ENCODE measurements at regions not wholly inside any gene's neighbourhood (a gene's known extent, or its start where the extent isn't known, plus 50 kb on each side); places are given as distances from the start of the nearest gene placed in this dataset.
A peak's percentile ranks its signal among the peaks of the same experiment; 100 is the strongest.
"Not testable (repeated sequence)": the region's sequence is repeated elsewhere in the genome, so short reads cannot be mapped to it uniquely, and the experiment has no call there.

DNA sequence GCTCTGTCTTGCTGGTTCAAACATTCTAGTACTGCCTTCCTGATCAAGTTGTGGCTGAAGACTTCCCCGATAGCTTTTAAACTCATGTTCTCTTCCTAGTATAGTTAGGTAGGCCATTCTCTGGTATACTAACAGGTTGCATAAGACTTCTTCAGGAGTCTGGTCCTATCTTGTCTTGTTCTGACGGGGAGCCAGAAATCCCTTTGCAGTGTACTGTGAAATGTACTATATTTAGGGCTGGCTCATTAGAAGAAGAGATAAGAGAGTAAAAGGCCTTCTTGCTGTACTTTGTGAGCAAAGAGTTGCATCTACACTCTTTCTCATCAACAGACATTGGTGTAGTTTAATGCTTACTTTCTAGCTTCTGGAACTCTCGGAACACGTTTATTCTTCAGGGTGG lies 331.9 kb downstream of the NUP35 start:
- DNase-seq (ENCODE audit: low read depth in 3 of 3, low spot score in 2 of 3), result no peak

DNA sequence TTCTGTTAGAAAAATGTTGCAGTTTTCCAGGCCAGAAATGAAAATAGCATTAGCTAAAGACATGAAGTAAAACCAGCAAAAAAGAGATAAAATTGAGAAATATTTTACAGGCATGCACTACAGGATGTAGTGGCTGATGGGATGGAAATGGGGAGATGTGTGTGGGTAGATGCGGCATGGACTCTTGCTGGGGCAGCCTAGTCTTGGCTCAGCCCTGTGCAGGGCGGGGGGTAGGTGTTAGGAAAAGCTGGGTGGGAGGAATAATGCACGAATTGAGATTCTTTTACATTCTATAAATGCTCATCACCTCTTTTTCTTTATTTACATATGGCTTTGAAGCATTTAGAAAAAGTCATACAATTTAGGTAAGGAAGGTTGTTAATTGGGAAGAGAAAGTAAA lies 334.2 kb downstream of the NUP35 start:
- DNase-seq (ENCODE audit: low read depth in 3 of 3, low spot score in 2 of 3), result no peak

GRCh38 chr2:183459466-183459865 lies 335.2 kb downstream of the NUP35 start:
- DNase-seq (ENCODE audit: low read depth in 3 of 3, low spot score in 2 of 3), result no peak

- no peak for DNase-seq (ENCODE audit: low read depth in 3 of 3, low spot score in 2 of 3)
Measured at GRCh38 chr2:183463821-183464220, 339.6 kb downstream of the NUP35 start.

DNA sequence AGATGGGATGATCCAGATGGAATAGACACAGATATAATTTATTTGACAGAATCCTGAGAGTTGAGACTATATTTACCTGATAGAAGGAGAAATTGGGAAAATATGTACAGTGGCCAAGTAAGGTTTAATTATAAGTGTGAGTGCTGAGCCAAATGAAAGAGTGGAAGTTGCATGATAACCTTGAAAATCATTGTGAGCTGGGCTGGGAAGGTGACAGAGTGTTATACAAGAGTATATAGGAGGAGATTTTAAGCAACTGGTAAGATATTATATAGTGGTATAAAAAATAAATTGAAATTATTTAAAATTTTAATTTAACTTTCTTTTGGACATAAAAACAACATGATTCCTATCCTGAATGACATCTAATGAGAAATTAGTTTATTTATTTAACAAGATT lies 340.8 kb downstream of the NUP35 start:
- no peak for DNase-seq (ENCODE audit: low read depth in 3 of 3, low spot score in 2 of 3)

GRCh38 chr2:183474912-183475695 lies 350.9 kb downstream of the NUP35 start:
- no peak for DNase-seq (ENCODE audit: low read depth in 3 of 3, low spot score in 2 of 3)

DNA sequence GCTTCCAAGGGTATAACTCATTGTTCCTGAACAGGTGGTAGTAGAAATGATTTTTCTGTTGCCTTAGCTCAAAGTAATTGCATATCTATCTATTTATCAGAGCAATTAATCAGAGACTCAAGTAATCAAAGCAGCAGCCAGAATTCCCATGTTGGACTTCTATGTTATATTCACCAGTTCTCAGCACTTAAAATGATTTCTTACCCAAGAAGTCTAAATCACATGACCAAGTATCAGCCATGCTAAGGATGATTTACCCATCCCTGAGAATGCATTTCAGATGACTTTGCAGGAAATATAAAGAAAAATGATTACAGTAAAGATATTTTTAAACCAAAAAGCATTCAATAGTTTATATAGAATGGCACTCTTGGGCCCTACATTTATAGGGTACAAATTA lies 352.2 kb downstream of the NUP35 start:
- no peak for DNase-seq (ENCODE audit: low read depth in 3 of 3, low spot score in 2 of 3)

- no peak for DNase-seq (ENCODE audit: low read depth in 3 of 3, low spot score in 2 of 3)
Measured at GRCh38 chr2:183477296-183477695, 353.1 kb downstream of the NUP35 start.

GRCh38 chr2:183478941-183479595 lies 354.8 kb downstream of the NUP35 start:
- DNase-seq (ENCODE audit: low read depth in 3 of 3, low spot score in 2 of 3), result not testable (repeated sequence)

DNA sequence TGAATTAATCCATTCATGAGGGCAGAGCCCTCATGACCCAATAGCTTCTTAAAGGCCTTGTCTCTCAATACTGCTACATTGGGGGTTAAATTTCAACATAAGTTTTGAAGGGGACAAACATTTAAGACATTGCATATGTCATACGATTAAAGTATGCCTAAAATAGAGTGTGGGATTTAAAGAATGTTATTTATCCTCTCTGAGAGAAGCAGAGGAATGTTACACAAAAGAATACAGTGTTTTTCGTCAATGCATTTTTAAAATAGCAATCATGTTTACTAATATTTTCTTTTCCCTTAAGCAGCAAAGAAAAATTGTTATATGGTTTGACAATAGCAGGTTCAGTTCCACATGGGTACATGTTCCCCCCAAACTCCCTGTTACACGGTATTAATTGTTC lies 363.1 kb downstream of the NUP35 start:
- DNase-seq (ENCODE audit: low read depth in 3 of 3, low spot score in 2 of 3), result no peak

DNA sequence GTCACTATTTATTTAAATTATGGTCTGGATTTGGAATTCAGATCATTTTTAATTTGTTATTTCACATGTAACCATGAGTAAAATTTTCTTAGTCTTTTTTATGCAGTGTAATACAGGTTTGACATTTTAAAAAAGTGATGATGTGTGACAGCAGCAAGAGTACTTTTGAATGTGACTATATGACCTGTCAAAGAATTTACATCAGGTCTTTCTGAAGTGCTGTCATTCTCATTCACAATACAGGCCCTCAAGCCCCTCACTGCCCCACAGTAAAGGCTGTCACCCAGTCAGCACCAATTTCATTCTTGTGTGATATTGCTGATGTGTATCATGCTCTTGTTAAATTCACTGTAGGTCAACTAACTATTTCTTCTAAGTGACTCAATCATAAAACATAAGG lies 364.2 kb downstream of the NUP35 start:
- no peak for DNase-seq (ENCODE audit: low read depth in 3 of 3, low spot score in 2 of 3)

DNA sequence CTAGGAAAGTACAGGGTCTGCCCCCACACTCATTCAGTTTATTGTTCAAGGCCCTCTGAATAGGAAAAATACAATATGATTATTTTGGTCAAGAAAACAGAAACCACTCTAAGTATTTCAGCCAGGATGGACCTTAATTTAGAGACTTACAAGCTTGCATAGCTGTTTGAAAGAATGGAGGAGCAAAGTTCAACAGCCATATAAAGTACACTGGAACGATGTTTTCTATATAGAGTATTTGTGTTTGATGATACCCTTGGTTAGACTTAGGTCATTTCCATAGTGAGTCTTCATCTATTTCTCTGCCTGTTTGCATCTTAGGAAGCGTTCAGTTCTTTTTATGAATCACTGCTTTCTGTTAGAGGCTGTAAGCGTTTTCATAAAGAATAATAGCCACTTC lies 366.2 kb downstream of the NUP35 start:
- no peak for DNase-seq (ENCODE audit: low read depth in 3 of 3, low spot score in 2 of 3)

- no peak for DNase-seq (ENCODE audit: low read depth in 3 of 3, low spot score in 2 of 3)
Measured at GRCh38 chr2:183490914-183491313, 366.7 kb downstream of the NUP35 start.

DNA sequence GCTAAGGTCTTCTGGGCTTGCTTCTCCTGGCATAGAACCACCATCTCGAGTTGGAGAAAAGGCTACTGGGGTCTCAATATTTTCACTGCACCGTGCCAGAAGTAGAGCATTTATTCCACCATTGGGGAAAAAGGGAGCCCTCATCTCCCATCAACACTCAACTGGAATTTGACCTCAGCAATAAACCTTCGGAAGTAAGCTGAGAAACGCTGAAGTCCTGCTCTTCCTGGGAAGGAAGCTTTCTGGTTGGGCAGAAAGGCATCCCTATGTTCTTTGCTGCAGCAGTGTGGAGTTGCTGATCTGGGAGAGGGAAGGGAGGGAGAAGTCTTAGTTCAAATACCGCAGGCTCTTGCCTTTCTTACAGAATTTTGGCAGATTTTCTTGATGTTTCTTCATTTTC lies 368.8 kb downstream of the NUP35 start:
- DNase-seq (ENCODE audit: low read depth in 3 of 3, low spot score in 2 of 3), result no peak

DNA sequence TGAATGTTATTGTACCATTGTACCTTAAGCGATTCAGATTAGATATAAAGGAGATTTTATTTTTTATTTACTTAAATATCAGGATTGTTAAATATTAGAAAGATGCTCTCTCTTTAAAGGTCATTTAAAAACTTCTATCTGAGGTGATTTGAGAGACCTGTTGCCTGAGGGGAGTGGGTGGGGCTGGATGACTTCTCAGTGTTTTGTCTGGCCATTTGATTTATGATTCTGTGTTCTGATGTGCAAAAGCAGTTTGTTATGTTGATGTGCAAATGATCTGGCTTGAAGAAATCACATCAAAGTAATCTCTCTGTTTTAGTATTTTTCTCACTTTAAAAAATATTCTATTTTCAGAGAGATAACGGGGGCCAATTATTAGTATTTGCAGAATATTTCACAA lies 370.8 kb downstream of the NUP35 start:
- no peak for DNase-seq (ENCODE audit: low read depth in 3 of 3, low spot score in 2 of 3)

DNA sequence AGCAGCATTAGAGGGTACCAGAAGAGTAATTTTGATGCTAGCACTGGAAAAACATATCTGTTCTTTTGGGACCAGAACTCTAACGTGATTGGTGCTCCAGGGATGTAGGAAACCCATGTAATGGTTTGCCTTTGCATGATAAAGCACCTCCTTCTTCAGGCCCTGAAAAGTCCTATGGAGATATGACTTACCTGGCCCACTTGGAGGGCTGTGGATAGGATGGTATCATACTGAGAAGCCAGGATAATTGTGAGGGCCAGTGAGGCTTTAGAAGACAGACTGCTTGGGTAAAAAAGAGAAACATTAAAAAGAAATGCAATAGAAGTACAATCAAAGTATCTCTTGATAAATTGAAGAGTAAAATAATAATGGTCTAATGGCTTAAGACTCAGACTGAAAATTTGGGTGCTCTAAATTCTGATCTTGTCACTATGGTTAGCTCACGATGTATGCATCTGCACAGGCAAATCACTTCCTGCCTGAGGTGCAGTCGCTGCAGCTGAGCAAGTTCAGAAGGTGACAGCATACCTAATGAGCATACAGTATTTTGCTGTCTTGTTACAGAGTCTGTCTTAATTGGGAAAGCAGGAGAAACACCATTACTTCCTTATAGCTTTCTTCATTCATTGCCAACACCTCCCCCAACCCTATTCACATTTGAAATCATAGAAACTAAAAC lies 371.5 kb downstream of the NUP35 start:
- no peak for DNase-seq (ENCODE audit: low read depth in 3 of 3, low spot score in 2 of 3)

DNA sequence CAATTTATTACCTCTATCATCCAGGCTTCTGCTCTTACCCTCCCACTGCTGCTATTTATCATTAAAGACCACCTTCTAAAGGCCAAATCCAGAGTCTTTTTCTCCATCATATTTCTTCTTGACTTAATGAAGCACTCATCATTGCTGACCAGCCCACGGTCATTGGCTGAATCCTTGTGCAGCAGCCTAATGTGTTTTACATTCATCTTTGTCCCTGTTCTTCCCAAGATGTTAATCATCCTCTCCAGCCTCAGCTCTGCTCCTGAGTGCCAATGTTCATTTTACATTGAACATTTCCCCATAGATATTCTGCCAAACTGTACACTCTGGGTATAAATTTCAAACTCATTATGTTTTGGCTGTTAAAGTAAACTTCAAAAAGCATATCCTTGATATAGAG lies 373.6 kb downstream of the NUP35 start:
- no peak for DNase-seq (ENCODE audit: low read depth in 3 of 3, low spot score in 2 of 3)

GRCh38 chr2:183505911-183506310 lies 381.7 kb downstream of the NUP35 start:
- no peak for DNase-seq (ENCODE audit: low read depth in 3 of 3, low spot score in 2 of 3)

- no peak for DNase-seq (ENCODE audit: low read depth in 3 of 3, low spot score in 2 of 3)
Measured at GRCh38 chr2:183511154-183511553, 386.9 kb downstream of the NUP35 start.

DNA sequence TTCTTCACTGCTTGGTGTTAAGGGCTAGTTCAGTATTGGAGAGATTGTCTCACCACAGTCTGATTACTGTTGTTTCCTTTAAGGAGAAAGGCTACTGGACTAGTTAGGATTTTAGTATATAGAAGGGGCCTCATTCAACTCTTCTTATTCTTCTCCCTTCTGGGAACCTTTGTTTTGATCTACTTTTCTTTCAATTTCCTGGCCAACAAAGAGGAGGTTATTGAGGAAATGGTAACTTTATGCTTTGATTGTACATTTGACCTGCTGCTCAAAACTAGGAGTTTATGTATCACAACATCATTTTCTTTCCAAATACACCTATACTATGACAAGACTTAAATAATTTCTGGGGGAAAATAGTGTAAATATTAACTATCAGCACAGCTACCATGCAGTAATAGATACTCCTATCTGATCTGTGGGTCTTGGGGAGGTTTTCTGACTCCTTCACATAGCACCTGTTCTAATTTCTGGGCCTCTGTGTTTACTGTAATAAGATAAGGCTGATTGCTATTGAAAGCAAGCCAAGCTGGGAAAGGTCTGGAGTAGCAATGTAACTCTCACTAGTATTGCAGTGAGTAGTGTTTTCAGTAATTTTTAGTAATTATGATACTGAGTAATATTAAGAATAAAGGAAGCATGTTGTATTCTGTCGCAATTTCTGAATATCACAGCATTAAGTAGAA lies 395.3 kb downstream of the NUP35 start:
- DNase-seq (ENCODE audit: low read depth in 3 of 3, low spot score in 2 of 3), result no peak

DNA sequence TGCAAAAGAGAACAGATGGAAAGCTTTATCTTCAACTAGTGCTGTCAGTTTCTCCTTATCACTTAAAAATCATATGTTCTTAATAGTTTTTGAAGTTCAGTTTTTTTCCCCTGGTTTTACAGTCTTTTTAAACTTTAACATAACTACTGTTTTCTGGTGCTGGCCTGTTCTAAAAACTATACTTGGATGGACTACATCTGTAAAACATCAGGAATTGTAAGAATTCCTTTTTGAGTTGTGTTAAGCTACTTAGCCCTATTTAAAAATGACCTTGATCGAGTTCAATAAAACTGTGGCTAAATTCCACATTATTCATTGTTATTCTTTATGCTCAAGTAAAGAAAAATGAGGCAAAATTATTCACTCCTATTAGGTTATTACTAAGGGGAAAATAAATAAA lies 397.7 kb downstream of the NUP35 start:
- DNase-seq (ENCODE audit: low read depth in 3 of 3, low spot score in 2 of 3), result peak in 1 of 3 donors; percentile 21

Data from right renal cortex interstitium (tissue), 3 donors.